Endometrial microvascular endothelial cells (primary cell): ENCODE measurements at regions not wholly inside any gene's neighbourhood (a gene's known extent, or its start where the extent isn't known, plus 50 kb on each side); places are given as distances from the start of the nearest gene placed in this dataset.
"Not testable (repeated sequence)": the region's sequence is repeated elsewhere in the genome, so short reads cannot be mapped to it uniquely, and the experiment has no call there.

Source experiments
- in situ Hi-C: cut with HindIII; loops from 2 replicates; pipeline ENCODE4 v1.10.0; 2017; ENCODE audit warnings: low sequenced_read_pairs, low pct_unique_long_range_greater_than_20kb; ENCODE audit errors: inconsistent ontology term

DNA sequence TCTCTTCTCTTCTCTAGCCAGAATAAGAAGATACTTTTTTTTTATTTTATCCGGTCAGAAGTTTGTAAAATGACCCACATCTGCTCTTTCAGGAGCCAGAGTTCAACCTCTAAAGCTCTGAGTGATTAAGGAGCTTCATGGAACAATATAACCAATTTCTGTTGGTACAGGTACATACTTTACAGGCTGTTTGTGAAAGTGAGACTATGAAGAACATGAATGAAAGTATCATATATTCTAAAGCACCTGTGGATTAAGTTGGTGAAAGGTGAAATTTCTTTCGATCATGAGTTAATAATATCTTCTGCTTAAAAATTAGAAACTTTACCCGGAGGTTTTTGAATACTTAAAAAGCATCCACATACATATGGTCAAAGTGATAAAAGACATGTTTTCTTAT lies 65.2 kb downstream of the DMRT2 start:
- in situ Hi-C loops = no loop called here

DNA sequence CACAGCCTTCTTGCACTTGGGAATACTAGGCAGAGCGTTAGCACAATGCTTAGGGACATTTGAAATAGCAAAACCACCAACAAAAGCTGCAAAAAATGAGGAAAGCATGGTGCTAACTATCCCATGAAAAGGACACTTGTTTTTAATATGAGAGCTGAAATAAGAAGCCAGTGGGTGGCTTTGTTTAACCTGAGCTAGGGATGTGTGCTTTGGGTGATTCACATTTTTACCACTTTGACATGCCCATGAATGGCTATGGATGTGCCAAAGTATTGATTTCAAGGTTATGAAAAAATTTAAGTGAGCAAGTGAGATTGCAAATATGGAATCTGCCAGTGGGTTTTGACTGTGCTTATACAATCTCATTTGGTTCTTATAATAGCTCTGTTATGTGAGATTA lies 67.3 kb downstream of the DMRT2 start:
- in situ Hi-C loops = no loop called here

DNA sequence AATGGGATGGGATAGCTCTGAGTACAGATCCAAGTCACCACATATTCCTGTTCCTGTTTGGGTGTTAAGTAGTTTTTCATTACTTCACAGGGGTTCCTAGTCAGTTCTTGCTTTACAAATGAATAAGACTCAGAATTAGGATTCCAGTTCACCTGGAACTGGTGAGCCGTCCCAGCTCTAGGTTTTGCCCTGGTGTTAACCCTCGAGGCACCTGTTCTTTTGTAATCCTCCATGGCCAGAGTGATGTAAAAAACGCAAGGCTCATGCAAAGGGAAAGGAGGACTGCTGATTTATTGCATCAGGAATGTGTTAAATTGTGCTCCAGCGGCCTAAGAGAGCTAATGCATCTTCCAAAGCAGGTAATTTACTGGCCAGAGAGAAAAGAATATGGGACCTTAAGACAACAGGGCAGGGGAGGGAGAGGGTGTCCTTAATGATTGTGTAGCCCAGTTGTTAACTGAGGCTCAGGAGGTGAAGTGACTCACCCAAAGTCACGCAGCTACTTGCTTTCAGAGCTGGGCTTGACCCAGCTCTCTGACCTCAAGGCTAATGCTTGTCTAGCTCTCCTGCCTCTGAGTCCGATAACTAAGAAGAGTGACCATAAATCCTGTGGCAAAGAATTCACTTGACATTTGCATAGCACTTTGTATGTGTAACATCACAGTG lies 70.5 kb downstream of the DMRT2 start:
- in situ Hi-C loops = no loop called here

DNA sequence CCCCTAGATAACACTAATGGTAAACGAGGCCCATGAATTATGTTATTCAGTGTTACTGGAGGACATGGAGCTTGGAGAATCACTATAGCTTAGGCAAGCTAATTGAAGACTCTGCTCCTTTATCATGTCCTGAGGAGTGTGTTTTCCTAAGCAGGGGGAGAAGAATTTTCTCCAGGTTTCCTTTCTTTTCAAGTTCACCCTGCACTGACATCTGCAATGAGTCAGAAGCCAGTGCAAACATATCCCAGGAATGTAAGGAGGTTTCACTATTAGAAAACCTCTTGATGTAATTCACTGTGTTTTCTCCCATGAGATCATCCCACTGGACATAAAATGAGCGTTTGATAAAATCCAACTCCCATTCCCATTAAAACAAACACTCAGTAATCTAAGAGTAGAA lies 75.6 kb downstream of the DMRT2 start:
- in situ Hi-C loops = no loop called here

DNA sequence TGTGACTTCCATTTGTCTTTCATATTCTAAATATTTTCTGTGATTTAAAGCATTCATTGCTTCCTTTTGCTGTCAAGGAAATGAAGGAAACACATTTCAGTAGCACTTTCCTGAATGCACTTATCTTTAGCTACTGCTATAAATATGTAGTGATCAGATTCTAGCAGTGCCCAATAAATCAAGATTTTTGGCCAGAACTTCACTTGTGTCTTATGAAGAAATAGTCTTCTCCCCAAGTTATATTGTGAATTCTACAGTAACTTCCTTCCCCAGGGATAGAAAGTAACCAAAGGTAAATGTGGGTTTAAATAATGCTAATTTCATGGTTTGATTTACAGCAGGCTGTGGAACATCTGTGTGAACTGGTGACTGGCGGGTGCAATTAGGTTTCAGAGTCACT lies 77.9 kb downstream of the DMRT2 start:
- in situ Hi-C loops = no loop called here

DNA sequence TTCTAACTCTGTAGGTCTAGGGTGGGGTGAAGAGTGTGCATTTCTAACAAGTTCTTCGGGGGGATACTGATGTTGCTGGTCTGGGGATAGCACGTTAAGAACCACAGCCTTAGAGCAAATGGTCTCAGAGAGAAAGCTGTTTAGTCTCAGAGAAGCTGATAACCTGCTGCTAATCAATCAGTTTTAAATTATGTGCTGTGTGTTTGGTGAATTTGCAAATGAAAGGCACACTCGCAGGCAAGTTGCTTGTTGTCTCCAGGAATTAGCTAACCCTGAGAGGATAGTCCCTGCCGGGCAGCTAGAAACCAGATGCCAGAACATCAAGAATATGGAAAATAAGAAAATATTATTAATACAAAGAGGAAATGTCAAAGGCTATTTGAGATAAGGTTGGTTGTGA lies 79.2 kb downstream of the DMRT2 start:
- in situ Hi-C loops = no loop called here

DNA sequence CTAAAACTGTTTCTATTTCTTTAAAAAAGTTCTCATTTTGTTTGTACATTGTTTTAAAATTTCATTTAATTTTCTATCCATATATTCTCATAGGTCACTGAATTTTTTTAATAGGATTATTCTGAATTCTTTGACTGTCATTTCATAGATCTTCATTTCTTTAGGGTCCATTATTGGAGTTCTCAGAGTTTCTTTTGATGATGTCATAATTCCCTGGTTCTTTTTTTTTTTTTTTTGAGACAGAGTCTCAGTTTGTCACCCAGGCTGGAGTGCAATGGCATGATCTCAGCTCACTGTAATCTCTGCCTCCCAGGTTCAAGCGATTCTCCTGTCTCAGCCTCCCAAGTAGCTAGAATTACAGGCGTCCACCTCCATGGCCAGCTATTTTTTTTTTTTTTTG lies 89.9 kb downstream of the DMRT2 start:
- in situ Hi-C loops = no loop called here

DNA sequence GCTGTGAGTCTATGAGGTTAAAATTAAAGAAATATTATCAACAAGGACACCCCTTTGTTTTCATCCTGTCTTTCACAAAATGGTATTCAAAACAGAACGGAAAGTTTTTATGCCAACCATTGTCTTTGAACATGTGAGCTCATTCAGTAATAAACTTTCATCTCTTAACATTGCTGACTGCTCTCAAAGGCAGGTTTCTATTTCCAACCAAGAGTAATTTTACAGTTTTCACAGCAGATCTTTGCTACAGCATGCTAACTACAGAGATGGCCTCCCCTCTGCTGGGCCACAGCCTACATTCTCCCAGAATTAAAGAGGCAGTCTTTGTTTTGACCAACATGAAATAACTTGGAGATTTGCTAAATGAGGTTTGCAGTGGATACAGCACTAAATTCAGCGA lies 101.5 kb downstream of the DMRT2 start:
- in situ Hi-C loops = loop anchor here (25.0 kb wide), 1 partner anchor 386 kb away; no protein-coding TSS in a partner anchor

DNA sequence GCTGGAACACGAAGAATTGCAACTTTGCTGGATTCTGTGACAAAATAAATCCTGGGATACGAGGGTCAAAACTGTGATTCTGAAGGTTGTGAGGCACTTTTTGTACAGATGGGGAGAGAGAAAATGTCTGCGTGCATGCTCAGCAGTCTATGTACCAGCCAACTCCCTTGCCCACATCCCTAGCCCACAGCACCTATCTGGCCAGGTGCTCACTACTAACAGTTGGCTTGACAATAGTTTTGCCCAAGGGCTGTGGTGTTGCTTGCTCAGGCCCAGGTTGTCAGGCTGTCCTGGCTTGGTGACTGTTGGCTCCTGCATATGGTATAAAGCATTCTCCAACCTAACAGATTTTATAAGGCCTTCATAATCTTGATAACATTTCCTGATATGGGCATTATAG lies 102.0 kb downstream of the DMRT2 start:
- in situ Hi-C loops = loop anchor here (25.0 kb wide), 1 partner anchor 385 kb away; no protein-coding TSS in a partner anchor

DNA sequence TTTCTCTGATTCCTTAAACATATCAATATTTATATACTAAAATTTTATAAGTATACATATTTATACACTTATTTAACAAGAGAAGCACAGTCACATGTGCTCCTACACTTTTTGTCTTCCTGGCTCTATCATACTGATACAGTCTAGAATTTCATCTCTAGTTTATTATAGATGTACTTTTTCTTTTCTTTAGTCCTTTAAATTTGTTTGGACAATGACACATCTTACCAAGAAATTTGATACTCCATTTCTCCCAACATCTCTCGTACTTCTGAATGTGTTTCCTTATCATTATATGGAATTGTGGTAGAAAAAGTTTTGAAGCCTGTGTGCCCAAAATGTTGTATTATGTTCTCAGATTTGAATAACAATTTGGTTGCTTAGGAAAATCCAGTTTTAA lies 104.6 kb downstream of the DMRT2 start:
- in situ Hi-C loops = loop anchor here (25.0 kb wide), 1 partner anchor 383 kb away; no protein-coding TSS in a partner anchor

DNA sequence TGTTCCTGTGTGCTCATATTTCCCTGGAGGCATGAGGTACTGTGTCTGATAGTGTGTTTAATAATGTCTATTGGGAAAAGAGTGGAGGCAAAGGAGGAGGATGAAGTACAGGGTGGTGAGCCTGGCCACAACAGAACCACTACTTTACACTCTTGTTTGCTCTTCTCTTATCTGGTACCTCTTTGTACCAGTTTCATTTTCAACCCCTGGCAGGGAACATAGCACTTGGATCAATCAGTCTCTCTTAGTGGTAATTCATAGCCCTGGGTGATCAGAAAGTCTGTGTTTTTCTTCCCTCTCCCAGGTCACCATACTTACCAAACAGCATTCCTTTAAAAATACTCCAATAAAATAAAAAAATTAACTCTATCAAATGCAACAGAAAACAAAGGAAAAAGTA lies 105.4 kb downstream of the DMRT2 start:
- in situ Hi-C loops = loop anchor here (25.0 kb wide), 1 partner anchor 382 kb away; no protein-coding TSS in a partner anchor

DNA sequence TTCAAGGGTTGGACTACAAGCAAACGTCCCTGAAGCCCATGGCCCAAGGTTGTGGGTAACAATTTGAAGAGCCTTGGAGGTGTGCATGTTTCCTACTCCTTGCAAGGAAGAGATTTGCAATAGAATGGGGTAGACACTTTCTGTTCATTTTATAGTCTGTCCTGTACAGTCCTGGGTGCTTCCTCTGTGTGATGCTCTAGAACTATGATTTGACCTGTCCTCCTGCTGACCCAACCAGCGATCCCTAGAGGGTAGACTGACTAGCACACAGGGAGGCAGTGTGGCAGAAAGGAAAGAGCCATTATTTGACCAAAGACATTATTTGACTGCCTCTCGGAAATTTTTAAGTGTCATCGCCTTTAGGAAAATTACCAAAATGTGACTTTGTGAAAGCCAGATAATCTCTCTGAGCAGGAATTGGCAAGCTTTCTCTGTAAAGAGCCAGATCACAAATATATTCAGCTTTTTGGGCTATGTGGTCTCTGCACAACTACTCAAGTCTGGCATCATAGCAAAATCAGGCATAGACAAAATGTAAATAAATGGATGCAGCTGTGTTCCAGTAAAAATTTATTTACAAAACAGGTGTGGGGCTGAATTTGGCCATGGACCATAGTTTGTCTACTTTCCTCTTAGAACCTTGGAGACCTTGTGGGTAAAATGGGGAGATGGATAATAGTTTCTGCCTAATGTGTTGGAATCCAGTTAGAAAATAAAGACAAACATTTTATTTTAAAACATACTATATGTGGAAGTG lies 106.8 kb downstream of the DMRT2 start:
- in situ Hi-C loops = loop anchor here (25.0 kb wide), 1 partner anchor 380 kb away; no protein-coding TSS in a partner anchor

DNA sequence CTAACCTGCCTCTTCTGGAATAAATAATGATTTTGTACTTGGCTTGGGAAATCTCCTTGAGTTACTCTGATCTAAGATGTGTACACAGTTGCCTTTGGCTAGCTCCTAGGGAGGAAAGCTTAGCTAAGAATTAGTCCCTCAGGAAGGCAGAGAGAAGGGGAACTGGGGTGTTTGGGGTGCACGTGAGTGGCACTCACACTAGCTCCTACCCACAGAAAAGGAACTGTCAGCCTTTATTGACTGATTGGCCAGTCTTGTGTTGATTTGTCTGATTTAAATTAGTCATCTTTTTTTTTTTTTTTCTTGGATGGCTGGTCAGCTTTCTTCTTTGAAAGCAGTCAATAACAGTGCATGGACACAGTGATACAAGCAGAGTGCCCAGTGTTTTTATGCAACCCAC lies 107.7 kb downstream of the DMRT2 start:
- in situ Hi-C loops = loop anchor here (25.0 kb wide), 1 partner anchor 379 kb away; no protein-coding TSS in a partner anchor

DNA sequence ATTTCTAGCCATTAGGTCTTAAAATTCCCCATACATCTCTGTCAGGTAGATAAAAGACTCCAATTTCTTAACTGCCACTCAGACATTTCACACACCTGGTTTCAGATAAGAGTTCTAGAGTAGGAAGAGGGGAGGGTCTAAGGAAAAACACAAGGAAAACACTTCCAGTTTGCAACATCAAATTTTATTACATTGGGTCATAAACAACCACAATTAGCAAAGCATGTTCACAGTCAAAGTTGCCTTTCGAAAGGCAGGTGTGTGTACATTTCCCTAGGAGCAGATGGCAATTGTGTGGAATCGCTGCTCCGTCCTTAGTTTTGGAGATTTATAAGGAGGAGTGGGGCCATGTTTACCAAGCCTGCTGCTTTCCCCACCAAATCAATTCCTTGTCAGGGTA lies 120.8 kb downstream of the DMRT2 start:
- in situ Hi-C loops = loop anchor here (25.0 kb wide), 1 partner anchor 366 kb away; no protein-coding TSS in a partner anchor

DNA sequence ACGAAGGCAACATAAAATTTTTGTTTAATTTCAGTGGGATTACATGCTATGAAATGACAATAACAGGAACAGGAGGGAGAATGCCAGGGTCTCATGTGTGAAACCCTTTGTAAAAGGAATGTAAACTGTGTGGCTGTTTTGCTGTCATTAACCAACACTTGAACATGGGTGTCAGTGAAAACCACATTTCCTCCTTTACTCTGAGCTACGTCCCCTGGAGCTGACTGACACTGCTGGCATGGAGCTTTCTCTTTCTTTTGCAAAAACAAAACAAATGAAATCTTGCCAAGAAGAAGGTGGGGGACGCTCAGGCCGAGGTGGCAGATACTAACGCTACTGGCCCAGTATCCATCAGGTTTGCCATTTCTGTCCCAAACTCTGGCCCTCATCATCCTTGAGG lies 121.4 kb downstream of the DMRT2 start:
- in situ Hi-C loops = loop anchor here (25.0 kb wide), 1 partner anchor 366 kb away; no protein-coding TSS in a partner anchor

DNA sequence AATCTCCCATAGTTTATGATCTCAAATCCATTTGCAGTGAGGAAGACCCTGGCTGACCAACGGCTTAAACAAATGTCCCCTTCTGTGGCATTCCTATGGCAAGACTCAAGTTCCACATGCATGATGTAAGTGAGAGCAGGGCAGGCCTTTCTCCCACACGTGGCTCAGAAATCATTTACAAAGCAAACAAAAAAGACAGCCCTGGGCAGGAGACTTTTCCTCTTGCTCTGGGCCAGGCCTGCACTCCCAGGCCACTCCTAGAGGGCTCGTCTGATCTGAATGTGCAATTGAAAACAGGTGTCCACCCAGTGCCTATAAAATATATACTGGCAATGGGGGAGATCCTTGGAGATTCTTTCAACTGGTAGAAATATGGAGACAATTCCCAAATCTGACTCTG lies 123.1 kb downstream of the DMRT2 start:
- in situ Hi-C loops = loop anchor here (25.0 kb wide), 1 partner anchor 364 kb away; no protein-coding TSS in a partner anchor

DNA sequence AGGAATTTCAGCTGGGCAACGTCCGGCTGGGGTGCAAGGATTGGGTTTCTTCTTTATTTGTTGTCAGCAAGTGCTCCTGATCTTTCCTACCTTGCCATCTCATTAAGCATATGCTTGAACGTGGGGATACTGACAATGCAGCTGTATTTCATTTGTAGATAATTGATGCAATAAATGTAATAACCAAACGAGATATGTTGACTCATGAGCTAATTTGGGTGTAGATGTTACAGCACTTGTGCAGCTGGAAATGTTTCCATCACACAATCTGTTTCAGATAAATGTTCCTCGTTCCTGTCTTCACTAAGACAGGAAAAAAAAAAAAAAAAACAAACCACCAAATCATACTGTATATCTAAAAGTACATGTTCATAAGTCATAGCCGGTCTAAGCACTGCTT lies 123.8 kb downstream of the DMRT2 start:
- in situ Hi-C loops = loop anchor here (25.0 kb wide), 1 partner anchor 363 kb away; no protein-coding TSS in a partner anchor

DNA sequence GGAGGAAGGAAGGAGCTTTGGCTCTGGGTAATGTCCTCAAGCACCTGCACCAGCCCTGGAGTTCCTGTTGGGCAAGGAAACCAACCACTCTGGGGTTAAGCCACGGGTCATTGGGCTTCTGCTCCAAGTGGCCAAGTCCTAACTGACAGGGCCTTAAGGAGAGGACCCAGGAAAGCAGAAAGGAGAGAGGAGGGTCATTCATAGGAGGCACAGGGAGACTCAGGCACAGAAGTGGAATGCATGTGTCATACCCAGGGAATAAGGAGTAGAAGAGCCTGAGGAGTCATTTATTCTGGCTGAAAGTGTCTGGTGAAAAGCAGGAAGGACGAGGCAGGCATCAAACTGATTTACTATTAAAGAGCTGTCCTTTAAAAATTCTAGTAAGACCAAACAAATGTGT lies 129.2 kb downstream of the DMRT2 start:
- in situ Hi-C loops = no loop called here

DNA sequence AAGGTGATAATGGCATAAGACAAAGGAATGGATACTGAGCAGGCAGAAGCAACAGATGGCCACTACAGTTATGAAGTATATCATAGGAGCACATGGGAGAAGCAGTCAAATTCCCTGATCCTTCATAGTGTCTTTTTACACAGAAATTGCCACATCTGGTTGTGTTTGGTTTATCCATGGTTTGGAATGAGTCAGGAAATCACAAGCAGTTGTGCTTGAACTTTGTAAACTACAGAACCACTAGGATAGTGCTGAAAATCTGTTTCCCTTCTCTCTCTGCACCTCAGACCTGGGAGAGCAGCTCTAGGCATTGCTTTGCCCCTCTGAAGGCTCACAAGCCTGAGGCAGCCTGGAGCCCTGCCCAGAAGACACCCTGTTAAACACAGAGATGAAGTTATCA lies 134.0 kb downstream of the DMRT2 start:
- in situ Hi-C loops = no loop called here

DNA sequence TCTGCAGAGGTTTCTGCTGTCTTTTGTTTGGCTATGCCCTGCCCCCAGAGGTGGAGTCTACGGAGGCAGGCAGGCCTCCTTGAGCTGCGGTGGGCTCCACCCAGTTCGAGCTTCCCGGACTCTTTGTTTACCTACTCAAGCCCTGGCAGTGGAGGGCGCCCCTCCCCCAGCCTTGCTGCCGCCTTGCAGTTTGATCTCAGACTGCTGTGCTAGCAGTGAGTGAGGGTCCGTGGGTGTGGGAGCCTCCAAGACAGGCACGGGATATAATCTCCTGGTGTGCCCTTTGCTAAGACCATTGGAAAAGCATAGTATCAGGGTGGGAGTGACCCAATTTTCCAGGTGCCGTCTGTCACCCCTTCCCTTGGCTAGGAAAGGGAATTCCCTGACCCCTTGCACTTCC lies 137.0 kb downstream of the DMRT2 start:
- in situ Hi-C loops = not testable (repeated sequence)
